Small intestine (tissue), 7 donors: ENCODE measurements at regions not wholly inside any gene's neighbourhood (a gene's known extent, or its start where the extent isn't known, plus 50 kb on each side); places are given as distances from the start of the nearest gene placed in this dataset.

Experiments
- DNase-seq, 2 donors: peaks; one replicate each; pipeline versions ENCODE4 v3.0.0 to v3.0.0-alpha.2; 2013
- FAIRE-seq: peaks from 2 replicates; lab custom pipeline; 2012; peaks lifted over from hg19 to GRCh38; lab: Jason Lieb, UNC
- H3K27ac ChIP-seq, 3 donors: one replicate each; pipeline ENCODE4 v1.5.1; 2013; ENCODE audit warnings: low read length in 2 of 3, mild to moderate bottlenecking in 2 of 3, control low read depth in 1 of 3, inconsistent platforms in 1 of 3, low read depth in 1 of 3, moderate library complexity in 1 of 3
- H3K27me3 ChIP-seq, 3 donors: one replicate each; pipeline ENCODE4 v1.6.1; 2013; ENCODE audit warnings: low read length in 3 of 3, inconsistent platforms in 1 of 3; ENCODE audit not compliant: control insufficient read depth in 3 of 3, insufficient read depth in 3 of 3
- H3K36me3 ChIP-seq, 3 donors: one replicate each; pipeline ENCODE4 v1.6.1; 2013; ENCODE audit warnings: low read length in 3 of 3, inconsistent platforms in 1 of 3, low read depth in 1 of 3, mild to moderate bottlenecking in 1 of 3, moderate library complexity in 1 of 3; ENCODE audit not compliant: control insufficient read depth in 3 of 3, insufficient read depth in 2 of 3
- H3K4me1 ChIP-seq, 3 donors: one replicate each; pipeline ENCODE4 v1.6.1; 2013; ENCODE audit warnings: low read length in 2 of 3, inconsistent platforms in 1 of 3, low read depth in 1 of 3, mild to moderate bottlenecking in 1 of 3, moderate library complexity in 1 of 3; ENCODE audit not compliant: control insufficient read depth in 3 of 3, insufficient read depth in 2 of 3
- H3K4me3 ChIP-seq, 3 donors: one replicate each; pipeline ENCODE4 v1.5.1; 2013; ENCODE audit warnings: low read length in 3 of 3, control low read depth in 1 of 3, inconsistent platforms in 1 of 3, low read depth in 1 of 3, mild to moderate bottlenecking in 1 of 3, moderate library complexity in 1 of 3
- H3K9me3 ChIP-seq, 2 donors: one replicate each; pipeline ENCODE4 v1.6.1; 2013; ENCODE audit warnings: low read depth in 1 of 2, low read length in 1 of 2; ENCODE audit not compliant: control insufficient read depth in 2 of 2, insufficient read depth in 1 of 2
- WGBS, 3 donors: extraction: QIAGEN DNeasy Blood & Tissue Kit; methylation state at CpG; one replicate each; pipeline ENCODE4 v1.1.7; 2013; 5-methylcytosine and 5-hydroxymethylcytosine counted together
- donor health status: healthy with polysubstance abuse.
- donor health status: control.
- donor health status: control.
- donor health status: Bipolar disorder and iron deficiency.
- donor health status: healthy.

DNA sequence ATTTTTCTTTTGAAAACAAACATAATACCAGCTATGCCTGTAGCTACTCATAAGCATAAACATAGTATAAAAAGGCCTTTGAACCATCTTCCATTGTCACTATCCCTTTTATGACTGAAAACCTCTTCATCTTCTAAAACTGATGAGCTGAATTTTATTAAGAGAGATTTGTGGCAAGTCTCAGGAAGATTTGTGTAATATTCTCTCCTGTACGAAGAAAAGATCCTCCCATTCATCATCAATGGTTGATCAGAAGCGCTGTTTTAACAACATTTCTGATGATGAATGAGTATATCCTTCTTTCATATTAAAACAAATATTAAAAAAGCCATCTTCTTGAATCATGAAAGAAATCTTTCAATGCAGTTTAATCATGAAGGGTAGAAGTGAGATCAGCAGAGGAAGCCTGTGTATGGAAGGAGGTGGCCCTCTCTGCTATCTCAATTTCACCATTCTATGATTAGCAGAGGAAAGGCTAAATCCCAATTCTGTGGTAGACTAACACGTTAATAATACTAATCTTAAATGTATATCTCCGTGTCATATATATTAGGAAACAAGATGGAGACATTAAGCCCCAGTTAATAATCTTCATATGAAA is 430.2 kb downstream of the FRK start:
- WGBS, 3 donors = 69 to 83% (median 72%) methylated on average over 4 of the region's 4 CpGs
- FAIRE-seq = no peak
- no peaks in the 10 kb centered on the region for H3K4me1 ChIP-seq
- no peaks in the 10 kb centered on the region for H3K9me3 ChIP-seq
- H3K27me3 ChIP-seq = no peaks in the 10 kb centered on the region
- DNase-seq = no peak
- no peak overlapping the region for H3K4me3 ChIP-seq
- no peaks in the 10 kb centered on the region for H3K36me3 ChIP-seq
- H3K27ac ChIP-seq = no peak overlapping the region

DNA sequence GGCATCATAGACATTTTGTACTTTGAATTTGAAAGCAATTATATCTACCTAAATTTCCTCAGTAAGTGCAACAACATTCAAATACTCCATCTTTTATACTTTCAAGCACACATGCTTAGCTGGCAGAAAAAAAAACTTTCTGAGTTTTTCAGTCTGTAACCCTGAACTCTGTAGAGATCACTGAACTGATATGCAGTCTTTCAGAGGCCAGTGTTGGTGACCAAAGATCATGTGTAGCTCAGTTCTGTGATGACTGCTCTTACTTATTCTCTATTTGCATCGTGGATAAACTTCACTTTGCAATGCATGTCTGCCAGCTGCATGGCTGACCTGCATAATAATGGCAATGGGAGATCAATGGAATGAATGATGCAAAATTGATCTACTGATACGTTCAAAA is 431.3 kb downstream of the FRK start:
- Histone ChIP-seq H3K4me3 (no peak overlapping the region), H3K27me3 (no peaks in the 10 kb centered on the region), H3K27ac (no peak overlapping the region), H3K36me3 (no peaks in the 10 kb centered on the region), H3K4me1 (no peaks in the 10 kb centered on the region), H3K9me3 (no peaks in the 10 kb centered on the region)
- 60 to 67% (median 64%) methylated on average over 2 of the region's 2 CpGs for WGBS, 3 donors
- FAIRE-seq = no peak
- no peak for DNase-seq

DNA sequence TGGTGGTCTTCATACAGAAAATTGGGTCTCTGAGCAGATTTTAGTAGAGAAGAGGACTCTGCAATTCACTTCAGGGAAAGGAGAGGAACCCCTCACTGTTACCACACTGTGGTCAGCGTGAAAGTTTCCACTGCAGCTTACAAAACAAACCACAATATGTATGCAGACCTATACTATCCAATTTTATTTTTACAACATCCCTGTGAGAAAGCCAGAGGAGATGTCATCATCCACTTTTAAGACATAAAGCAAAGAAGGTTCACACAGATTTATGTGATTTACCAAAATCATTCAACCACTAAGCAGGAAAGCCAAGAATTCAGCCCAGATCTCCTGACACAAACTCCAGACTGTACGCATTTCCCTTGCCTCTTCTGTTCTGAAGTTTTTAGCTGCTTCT is 442.4 kb downstream of the FRK start:
- H3K9me3 ChIP-seq = no peaks in the 10 kb centered on the region

DNA sequence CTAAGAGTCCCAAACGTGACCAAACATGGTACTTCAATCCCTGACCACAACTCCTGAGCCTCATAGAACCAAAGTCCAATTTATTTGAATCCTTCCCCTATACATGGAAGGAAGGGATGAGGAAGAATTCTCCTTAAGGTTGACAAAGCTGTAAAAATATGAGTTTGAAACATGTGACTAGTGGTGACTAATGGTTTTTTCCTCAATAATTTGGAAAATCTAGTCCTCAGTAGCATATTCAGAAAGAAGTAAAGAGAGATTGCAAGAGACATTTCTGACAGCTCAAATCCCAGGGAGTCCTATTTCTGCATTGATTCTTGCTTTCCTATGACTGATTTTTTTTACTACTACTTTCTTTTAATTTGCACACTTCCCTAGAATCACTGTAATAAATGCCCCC is 443.7 kb downstream of the FRK start:
- no peak for DNase-seq
- no peaks in the 10 kb centered on the region for H3K9me3 ChIP-seq
- no peak overlapping the region for H3K4me3 ChIP-seq
- FAIRE-seq = no peak
- H3K27me3 ChIP-seq = no peaks in the 10 kb centered on the region
- H3K27ac ChIP-seq = no peak overlapping the region
- no peaks in the 10 kb centered on the region for H3K36me3 ChIP-seq
- whole genome bisulfite sequencing, 3 donors = 59 to 62% (median 59%) methylated on average over 1 of the region's 1 CpG
- H3K4me1 ChIP-seq = no peaks in the 10 kb centered on the region

More for the DNA sequence above, 442.4 kb downstream of the FRK start:
- Histone ChIP-seq H3K36me3 (no peaks in the 10 kb centered on the region), H3K4me1 (no peaks in the 10 kb centered on the region), H3K4me3 (no peak overlapping the region), H3K27ac (no peak overlapping the region), H3K27me3 (no peaks in the 10 kb centered on the region)
- no peak for FAIRE-seq
- 83 to 90% (median 88%) methylated on average over 2 of the region's 2 CpGs for WGBS, 3 donors
- no peak for DNase-seq

DNA sequence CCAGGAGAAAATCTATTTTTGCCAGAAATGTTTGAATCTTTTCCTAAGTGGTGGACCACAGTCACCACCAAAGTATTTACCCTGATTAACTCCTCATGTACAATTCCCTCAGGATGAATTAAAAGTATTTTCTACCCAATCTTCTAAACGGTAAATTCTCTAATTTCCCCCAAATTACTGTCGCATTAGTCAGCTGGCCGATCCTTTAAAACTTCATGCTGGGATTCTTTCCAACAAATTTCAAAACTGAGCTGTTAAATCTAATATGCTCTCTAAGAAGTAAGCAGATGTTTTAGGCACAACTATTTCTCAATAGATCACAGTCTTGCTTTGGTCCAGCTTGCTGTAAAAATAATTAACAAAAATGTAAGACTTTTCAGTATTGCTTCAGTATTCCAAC is 447.2 kb downstream of the FRK start:
- H3K4me3 ChIP-seq = no peak overlapping the region
- H3K9me3 ChIP-seq = no peaks in the 10 kb centered on the region
- H3K27ac ChIP-seq = no peak overlapping the region
- 58 to 78% (median 70%) methylated on average over 3 of the region's 3 CpGs for whole genome bisulfite sequencing, 3 donors
- H3K36me3 ChIP-seq = no peaks in the 10 kb centered on the region
- H3K27me3 ChIP-seq = no peaks in the 10 kb centered on the region
- DNase-seq = no peak
- no peaks in the 10 kb centered on the region for H3K4me1 ChIP-seq
- no peak for FAIRE-seq

DNA sequence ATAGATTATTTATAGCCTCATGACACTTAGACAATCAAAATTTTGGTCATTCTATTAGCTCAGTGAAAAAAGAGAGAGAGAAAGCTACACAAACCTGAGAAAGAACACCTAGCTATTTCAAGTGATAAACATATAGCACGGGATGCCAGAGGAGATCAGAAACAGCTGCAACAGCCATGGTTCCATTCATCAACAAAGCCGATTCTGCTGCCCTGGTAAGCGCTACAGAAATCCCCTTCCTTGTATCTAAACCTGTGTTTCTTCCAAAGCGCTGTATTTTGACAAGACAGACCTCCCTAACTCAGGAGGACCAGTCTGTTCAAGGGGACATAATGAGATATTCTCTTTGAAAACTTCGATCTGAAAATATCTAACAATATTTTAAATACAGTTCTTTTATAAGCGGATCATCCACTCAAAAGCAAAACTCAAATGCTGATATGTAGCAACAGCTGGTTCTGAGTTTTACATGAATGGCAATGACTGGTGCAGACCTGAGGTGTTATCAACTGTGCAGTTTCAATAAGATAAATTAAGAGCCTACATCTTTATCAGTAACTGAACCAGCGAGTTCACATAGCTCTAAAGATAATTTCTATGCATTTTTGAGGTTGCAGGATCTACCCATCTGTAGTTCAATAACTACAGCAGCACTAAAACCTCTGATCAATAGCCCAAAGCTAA is 447.8 kb downstream of the FRK start:
- Histone ChIP-seq H3K4me1 (no peaks in the 10 kb centered on the region), H3K27me3 (no peaks in the 10 kb centered on the region), H3K9me3 (no peaks in the 10 kb centered on the region), H3K27ac (no peak overlapping the region), H3K4me3 (no peak overlapping the region), H3K36me3 (no peaks in the 10 kb centered on the region)
- 49 to 62% (median 51%) methylated on average over 7 of the region's 7 CpGs for WGBS, 3 donors
- DNase-seq = no peak
- FAIRE-seq = no peak

DNA sequence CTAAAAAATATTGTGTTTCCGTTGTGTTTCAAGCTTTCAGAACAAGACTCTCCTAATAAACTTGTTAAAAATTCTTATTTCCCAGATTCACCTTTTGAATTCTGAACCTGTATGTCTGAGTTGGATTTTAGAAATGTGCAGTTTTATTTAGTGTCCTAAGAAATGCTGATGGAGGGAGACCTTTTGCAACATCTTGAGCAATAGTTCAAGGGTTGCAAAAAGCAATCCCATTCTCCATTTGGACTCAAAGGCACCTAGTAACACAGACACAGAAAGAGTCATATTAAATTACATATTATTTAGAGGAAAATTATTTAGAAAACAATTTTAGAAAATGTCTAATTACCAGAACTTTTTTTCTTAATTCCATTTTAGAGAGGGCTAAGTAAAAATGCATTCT is 448.5 kb downstream of the FRK start:
- H3K27me3 ChIP-seq = no peaks in the 10 kb centered on the region
- H3K4me1 ChIP-seq = no peaks in the 10 kb centered on the region
- 0 to 35% (median 0%) methylated on average over 1 of the region's 1 CpG for WGBS, 3 donors
- FAIRE-seq (no peak), DNase-seq (no peak)
- no peak overlapping the region for H3K27ac ChIP-seq
- H3K36me3 ChIP-seq = no peaks in the 10 kb centered on the region
- H3K4me3 ChIP-seq = no peak overlapping the region
- no peaks in the 10 kb centered on the region for H3K9me3 ChIP-seq

DNA sequence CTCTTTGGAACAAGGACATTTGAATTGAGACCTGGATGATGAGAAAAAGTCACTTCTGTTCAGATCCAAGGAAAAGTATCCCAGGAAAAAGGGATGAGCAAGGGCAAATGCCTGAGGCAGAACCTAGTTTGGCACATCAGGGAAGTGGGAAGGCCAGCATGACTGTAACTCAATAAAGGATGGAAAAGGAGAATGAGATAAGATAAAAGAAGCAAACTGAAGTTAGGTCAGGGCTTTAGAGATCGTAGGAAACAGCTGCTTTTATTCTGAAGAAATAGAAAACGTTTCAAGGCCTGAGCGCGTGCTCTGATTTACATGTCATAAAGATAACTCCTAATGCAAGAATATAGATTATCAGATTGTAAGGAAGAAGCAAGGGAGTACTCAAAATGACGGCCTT is 450.0 kb downstream of the FRK start:
- Histone ChIP-seq H3K27me3 (no peaks in the 10 kb centered on the region), H3K4me1 (no peaks in the 10 kb centered on the region), H3K27ac (no peak overlapping the region), H3K9me3 (no peaks in the 10 kb centered on the region), H3K36me3 (no peaks in the 10 kb centered on the region), H3K4me3 (no peak overlapping the region)
- DNase-seq = no peak
- FAIRE-seq = no peak
- WGBS, 3 donors = 28 to 64% (median 38%) methylated on average over 5 of the region's 5 CpGs

DNA sequence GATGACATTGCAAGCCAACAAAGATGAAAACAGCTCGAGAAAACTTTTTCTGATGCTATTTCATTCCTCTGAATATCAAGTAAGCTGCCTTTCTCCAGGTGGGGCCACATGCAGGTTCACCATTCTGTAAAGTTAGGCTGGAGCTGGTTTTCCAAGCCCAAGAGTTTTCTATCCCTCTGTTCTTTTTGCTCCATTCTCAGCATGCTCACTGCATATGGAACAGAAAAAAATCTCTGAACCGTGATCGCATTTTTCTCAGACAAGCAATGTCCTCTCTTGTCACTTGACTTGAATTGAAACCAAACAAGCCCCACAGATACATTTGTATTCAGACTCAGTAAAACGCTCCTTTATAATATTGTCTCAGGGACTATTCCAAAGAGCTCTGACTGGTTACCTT is 451.6 kb downstream of the FRK start:
- H3K27me3 ChIP-seq = no peaks in the 10 kb centered on the region
- no peaks in the 10 kb centered on the region for H3K4me1 ChIP-seq
- 78 to 82% (median 81%) methylated on average over 4 of the region's 4 CpGs for WGBS, 3 donors
- no peak for FAIRE-seq
- no peaks in the 10 kb centered on the region for H3K9me3 ChIP-seq
- no peak overlapping the region for H3K4me3 ChIP-seq
- DNase-seq = no peak
- H3K36me3 ChIP-seq = no peaks in the 10 kb centered on the region
- H3K27ac ChIP-seq = no peak overlapping the region
